Keratinocyte (primary cell): ENCODE measurements at regions not wholly inside any gene's neighbourhood (a gene's known extent, or its start where the extent isn't known, plus 50 kb on each side); places are given as distances from the start of the nearest gene placed in this dataset.

ENCODE experiments used
- DNase-seq: peaks from one replicate; pipeline ENCODE4 v3.0.0-alpha.2; 2011; ENCODE audit warnings: low read depth, missing footprints, low spot score
- FAIRE-seq: peaks from 2 replicates; lab custom pipeline; 2011; peaks lifted over from hg19 to GRCh38; lab: Jason Lieb, UNC
- H2AFZ ChIP-seq: 2 replicates; pipeline ENCODE4 v1.6.0; 2012; ENCODE audit warnings: low read length, control low read depth, inconsistent platforms; ENCODE audit not compliant: control insufficient read depth
- H3K27ac ChIP-seq: 2 replicates; pipeline ENCODE4 v1.5.1; 2011; ENCODE audit warnings: low read length; ENCODE audit not compliant: control insufficient read depth, insufficient read depth
- H3K27me3 ChIP-seq: 3 replicates; pipeline ENCODE4 v1.6.0; 2011; ENCODE audit warnings: low read length; ENCODE audit not compliant: control insufficient read depth, insufficient read depth; ENCODE audit errors: extremely low read depth
- H3K36me3 ChIP-seq, 2 experiments: 2 replicates in 1 of 2; 3 replicates in 1 of 2; pipeline ENCODE4 v1.5.1; 2011; ENCODE audit warnings: low read length in 2 of 2, mild to moderate bottlenecking in 1 of 2; ENCODE audit not compliant: control insufficient read depth in 2 of 2, insufficient read depth in 2 of 2; ENCODE audit errors: extremely low read depth in 1 of 2
- H3K4me1 ChIP-seq: 3 replicates; pipeline ENCODE4 v1.5.1; 2011; ENCODE audit warnings: low read length; ENCODE audit not compliant: control insufficient read depth, insufficient read depth; ENCODE audit errors: extremely low read depth
- H3K4me2 ChIP-seq: 3 replicates; pipeline ENCODE4 v1.6.0; 2011; ENCODE audit warnings: low read depth, low read length; ENCODE audit not compliant: control insufficient read depth, insufficient read depth; ENCODE audit errors: extremely low read depth
- H3K4me3 ChIP-seq, 3 experiments: fragments of 200-600 bp in 1 of 3; sonication (generic) in 1 of 3; 2 replicates in 2 of 3; 3 replicates in 1 of 3; pipeline ENCODE4 v1.5.1; 2011 to 2016; ENCODE audit warnings: low read length in 3 of 3, mild to moderate bottlenecking in 3 of 3, control low read depth in 2 of 3, inconsistent platforms in 1 of 3, low read depth in 1 of 3, mixed read lengths in 1 of 3, mixed run types in 1 of 3, moderate library complexity in 1 of 3; ENCODE audit not compliant: control insufficient read depth in 2 of 3, insufficient read depth in 2 of 3; ENCODE audit errors: extremely low read depth in 1 of 3
- H3K79me2 ChIP-seq: 2 replicates; pipeline ENCODE4 v1.6.0; 2012; ENCODE audit warnings: low read length; ENCODE audit not compliant: control insufficient read depth, insufficient read depth
- H3K9ac ChIP-seq: 3 replicates; pipeline ENCODE4 v1.6.0; 2011; ENCODE audit warnings: low read length; ENCODE audit not compliant: control insufficient read depth, insufficient read depth; ENCODE audit errors: extremely low read depth
- H3K9me1 ChIP-seq: 3 replicates; pipeline ENCODE4 v1.6.0; 2011; ENCODE audit warnings: low read length; ENCODE audit not compliant: control insufficient read depth, insufficient read depth; ENCODE audit errors: extremely low read depth
- H3K9me3 ChIP-seq: 2 replicates; pipeline ENCODE4 v1.5.1; 2012; ENCODE audit warnings: low read depth, low read length; ENCODE audit not compliant: control insufficient read depth
- H4K20me1 ChIP-seq: 3 replicates; pipeline ENCODE4 v1.6.0; 2011; ENCODE audit warnings: low read length; ENCODE audit not compliant: control insufficient read depth, insufficient read depth; ENCODE audit errors: extremely low read depth
- EZH2 ChIP-seq: IDR thresholded peaks from one replicate; pipeline ENCODE4 v1.6.1; 2012; ENCODE audit warnings: inconsistent platforms, mild to moderate bottlenecking, low read length, moderate library complexity
- dilution Hi-C: fragments of 300-500 bp; cut with MboI; formaldehyde crosslinking; loops from one replicate; pipeline ENCODE4 v1.7.0; 2020; ENCODE audit warnings: low sequenced_read_pairs; ENCODE audit not compliant: extremely low pct_ligation_motif_present
- TF ChIP-seq, protein P1 (sequence below), 3 experiments: IDR thresholded peaks in 1 of 3; conservative IDR thresholded peaks in 1 of 3; optimal IDR thresholded peaks in 1 of 3; 2 replicates in 2 of 3; 3 replicates in 1 of 3; pipeline versions ENCODE3 to v1.5.1; 2011; ENCODE audit warnings: low read length in 3 of 3, mild to moderate bottlenecking in 3 of 3, moderate library complexity in 2 of 3, control low read depth in 1 of 3, inconsistent platforms in 1 of 3; ENCODE audit not compliant: insufficient read depth in 2 of 3; ENCODE audit errors: extremely low read depth in 1 of 3

DNA sequence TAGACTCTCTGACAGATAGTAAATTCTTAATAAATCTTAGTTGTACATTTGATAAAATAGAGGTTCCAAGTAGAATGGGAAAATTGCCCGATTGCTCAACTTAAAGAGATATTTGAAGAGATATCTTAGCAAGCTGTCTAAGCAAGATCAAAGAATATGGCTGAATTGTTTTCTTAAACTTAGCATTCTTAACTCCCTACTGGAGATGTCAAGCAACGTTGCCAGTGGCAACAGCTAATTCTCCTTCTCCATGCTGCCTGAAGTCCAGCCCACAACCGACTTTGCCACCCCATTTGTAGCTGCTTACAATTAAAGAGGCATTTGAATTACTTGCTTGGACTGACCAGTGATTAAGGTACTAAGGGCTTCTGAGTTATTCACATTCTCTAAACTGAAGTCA is 94.4 kb downstream of the FAM181B start:
- Histone ChIP-seq H2AFZ (no peak overlapping the region), H3K36me3 (no peaks in the 10 kb centered on the region), H3K4me3 (no peak overlapping the region), H4K20me1 (no peaks in the 10 kb centered on the region), H3K79me2 (no peaks in the 10 kb centered on the region), H3K9me1 (no peaks in the 10 kb centered on the region), H3K27me3 (peaks cover 2% of the 10 kb centered on the region), H3K9me3 (no peaks in the 10 kb centered on the region), H3K4me1 (no peaks in the 10 kb centered on the region), H3K4me2 (no peak overlapping the region), H3K27ac (no peak overlapping the region), H3K9ac (no peak overlapping the region)
- FAIRE-seq: no peak
- DNase-seq: no peak
- no peak for TF ChIP-seq EZH2
- TF ChIP-seq, protein P1, sequence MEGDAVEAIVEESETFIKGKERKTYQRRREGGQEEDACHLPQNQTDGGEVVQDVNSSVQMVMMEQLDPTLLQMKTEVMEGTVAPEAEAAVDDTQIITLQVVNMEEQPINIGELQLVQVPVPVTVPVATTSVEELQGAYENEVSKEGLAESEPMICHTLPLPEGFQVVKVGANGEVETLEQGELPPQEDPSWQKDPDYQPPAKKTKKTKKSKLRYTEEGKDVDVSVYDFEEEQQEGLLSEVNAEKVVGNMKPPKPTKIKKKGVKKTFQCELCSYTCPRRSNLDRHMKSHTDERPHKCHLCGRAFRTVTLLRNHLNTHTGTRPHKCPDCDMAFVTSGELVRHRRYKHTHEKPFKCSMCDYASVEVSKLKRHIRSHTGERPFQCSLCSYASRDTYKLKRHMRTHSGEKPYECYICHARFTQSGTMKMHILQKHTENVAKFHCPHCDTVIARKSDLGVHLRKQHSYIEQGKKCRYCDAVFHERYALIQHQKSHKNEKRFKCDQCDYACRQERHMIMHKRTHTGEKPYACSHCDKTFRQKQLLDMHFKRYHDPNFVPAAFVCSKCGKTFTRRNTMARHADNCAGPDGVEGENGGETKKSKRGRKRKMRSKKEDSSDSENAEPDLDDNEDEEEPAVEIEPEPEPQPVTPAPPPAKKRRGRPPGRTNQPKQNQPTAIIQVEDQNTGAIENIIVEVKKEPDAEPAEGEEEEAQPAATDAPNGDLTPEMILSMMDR (optimal IDR thresholded peaks at IDR 0.05 in 1 of 3, IDR thresholded peaks at IDR 0.05 in 1 of 3, conservative IDR thresholded peaks at IDR 0.05 in 1 of 3; ENCODE audit: extremely low read depth in 1 of 3, insufficient read depth in 2 of 3, low read length in 3 of 3): no peak
- dilution Hi-C loops: no loop called here

GRCh38 chr11:82636615-82637014 is 97.0 kb downstream of the FAM181B start:
- H3K4me1 ChIP-seq: no peaks in the 10 kb centered on the region
- H3K9me1 ChIP-seq: no peaks in the 10 kb centered on the region
- H2AFZ ChIP-seq: no peak overlapping the region
- no peaks in the 10 kb centered on the region for H3K36me3 ChIP-seq
- H3K27me3 ChIP-seq: peaks cover 2% of the 10 kb centered on the region
- dilution Hi-C loops: no loop called here
- H3K4me3 ChIP-seq: no peak overlapping the region
- H3K27ac ChIP-seq: no peak overlapping the region
- TF ChIP-seq, protein P1 (optimal IDR thresholded peaks at IDR 0.05 in 1 of 3, IDR thresholded peaks at IDR 0.05 in 1 of 3, conservative IDR thresholded peaks at IDR 0.05 in 1 of 3; ENCODE audit: extremely low read depth in 1 of 3, insufficient read depth in 2 of 3, low read length in 3 of 3): no peak
- TF ChIP-seq EZH2: no peak
- H3K4me2 ChIP-seq: no peak overlapping the region
- FAIRE-seq (no peak), DNase-seq (no peak)
- H3K79me2 ChIP-seq: no peaks in the 10 kb centered on the region
- H3K9me3 ChIP-seq: no peaks in the 10 kb centered on the region
- no peaks in the 10 kb centered on the region for H4K20me1 ChIP-seq
- H3K9ac ChIP-seq: no peak overlapping the region
